H1 (cell line): ENCODE measurements at regions not wholly inside any gene's neighbourhood (a gene's known extent, or its start where the extent isn't known, plus 50 kb on each side); places are given as distances from the start of the nearest gene placed in this dataset.
"Not testable (repeated sequence)": the region's sequence is repeated elsewhere in the genome, so short reads cannot be mapped to it uniquely, and the experiment has no call there.

Source experiments
- CTCF ChIA-PET: fragments of 300-600 bp; sonication (Branson Sonifier 250); formaldehyde crosslinking; loops from one replicate; lab custom pipeline; 2021; ENCODE audit not compliant: partially characterized antibody; lab: Charles Lee
- POLR2A ChIA-PET: fragments of 300-600 bp; sonication (Branson Sonifier 250); formaldehyde crosslinking; loops from one replicate; lab custom pipeline; 2021; ENCODE audit warnings: inconsistent platforms; ENCODE audit not compliant: partially characterized antibody; lab: Charles Lee
- DNase-seq, 2 experiments: peaks; one replicate each; pipeline versions ENCODE4 v3.0.0 to v3.0.0-alpha.2; 2010 to 2022; ENCODE audit warnings: low spot score in 2 of 2, low read depth in 1 of 2, mixed read lengths in 1 of 2
- FAIRE-seq: peaks from 2 replicates; lab custom pipeline; 2011; peaks lifted over from hg19 to GRCh38; lab: Jason Lieb, UNC
- H2AFZ ChIP-seq: 2 replicates; pipeline ENCODE4 v1.8.1; 2012; ENCODE audit warnings: low read length, inconsistent platforms
- H2AK5ac ChIP-seq: 2 replicates; pipeline ENCODE4 v1.6.1; 2013; ENCODE audit warnings: low read depth, low read length
- H2BK120ac ChIP-seq: replicated peaks from 2 replicates; pipeline ENCODE3; 2013; ENCODE audit warnings: low read depth, low read length, inconsistent platforms
- H2BK12ac ChIP-seq: 2 replicates; pipeline ENCODE4 v1.6.1; 2013; ENCODE audit warnings: low read depth, low read length
- H2BK15ac ChIP-seq: 2 replicates; pipeline ENCODE4 v1.6.1; 2013; ENCODE audit warnings: low read length
- H2BK20ac ChIP-seq: 2 replicates; pipeline ENCODE4 v1.6.1; 2013; ENCODE audit warnings: low read length
- H2BK5ac ChIP-seq: 2 replicates; pipeline ENCODE4 v1.6.1; 2013; ENCODE audit warnings: low read depth, low read length
- H3K14ac ChIP-seq: 2 replicates; pipeline ENCODE4 v1.6.1; 2013; ENCODE audit warnings: inconsistent platforms; ENCODE audit not compliant: insufficient read length
- H3K18ac ChIP-seq: 2 replicates; pipeline ENCODE4 v1.6.1; 2013; ENCODE audit warnings: low read length; ENCODE audit errors: extremely low read depth
- H3K23ac ChIP-seq: 2 replicates; pipeline ENCODE4 v1.6.1; 2013; ENCODE audit warnings: inconsistent platforms; ENCODE audit not compliant: insufficient read length
- H3K23me2 ChIP-seq: 2 replicates; pipeline ENCODE4 v1.6.1; 2013; ENCODE audit warnings: low read depth, low read length
- H3K27ac ChIP-seq: 2 replicates; pipeline ENCODE4 v1.6.1; 2011; ENCODE audit warnings: low read depth, low read length, inconsistent platforms
- H3K27me3 ChIP-seq, 4 experiments: replicated peaks in 1 of 4; 1 replicate in 1 of 4; 2 replicates in 3 of 4; pipeline versions ENCODE4 v1.6.1 to v1.8.1; 2011 to 2013; ENCODE audit warnings: low read length in 3 of 4, mild to moderate bottlenecking in 3 of 4, inconsistent platforms in 2 of 4, mixed read lengths in 2 of 4, moderate library complexity in 1 of 4; ENCODE audit not compliant: control insufficient read depth in 3 of 4, insufficient read depth in 3 of 4; ENCODE audit errors: extremely low read depth in 1 of 4
- H3K36me3 ChIP-seq, 4 experiments: 2 replicates each; pipeline versions ENCODE4 v1.6.1 to v1.8.1; 2011 to 2013; ENCODE audit warnings: mild to moderate bottlenecking in 4 of 4, low read length in 3 of 4, moderate library complexity in 2 of 4, control low read depth in 1 of 4, inconsistent platforms in 1 of 4; ENCODE audit not compliant: insufficient read depth in 4 of 4, control insufficient read depth in 2 of 4
- H3K4ac ChIP-seq: replicated peaks from 2 replicates; pipeline ENCODE3; 2013; ENCODE audit warnings: low read length, low read depth, mixed read lengths, inconsistent platforms; ENCODE audit not compliant: insufficient read length
- H3K4me1 ChIP-seq, 4 experiments: replicated peaks in 1 of 4; 1 replicate in 1 of 4; 2 replicates in 3 of 4; pipeline versions ENCODE4 v1.6.1 to v1.8.1; 2011 to 2013; ENCODE audit warnings: low read length in 3 of 4, inconsistent platforms in 2 of 4, mixed read lengths in 1 of 4; ENCODE audit not compliant: insufficient read depth in 4 of 4, control insufficient read depth in 3 of 4
- H3K4me2 ChIP-seq, 2 experiments: 2 replicates each; pipeline versions ENCODE4 v1.6.1 to v1.8.1; 2011 to 2013; ENCODE audit warnings: low read depth in 2 of 2, low read length in 2 of 2, control low read depth in 1 of 2, inconsistent platforms in 1 of 2, mild to moderate bottlenecking in 1 of 2; ENCODE audit not compliant: insufficient read depth in 1 of 2
- H3K4me3 ChIP-seq, 4 experiments: fragments of 200-600, 300-600 bp in 1 of 4; sonication (generic), shearing (Covaris generic), sonication (Bioruptor Twin) in 1 of 4; 2 replicates each; pipeline versions ENCODE4 v1.5.1 to v1.8.1; 2011 to 2016; ENCODE audit warnings: low read length in 4 of 4, low read depth in 3 of 4, control low read depth in 2 of 4, inconsistent platforms in 2 of 4, mild to moderate bottlenecking in 2 of 4, mixed read lengths in 1 of 4, moderate library complexity in 1 of 4; ENCODE audit not compliant: insufficient read depth in 2 of 4; ENCODE audit errors: extremely low read depth in 1 of 4
- H3K56ac ChIP-seq: replicated peaks from 2 replicates; pipeline ENCODE3; 2013; ENCODE audit warnings: low read depth, mild to moderate bottlenecking, mixed read lengths, low read length, inconsistent platforms; ENCODE audit not compliant: insufficient read length
- H3K79me1 ChIP-seq: 2 replicates; pipeline ENCODE4 v1.6.1; 2013; ENCODE audit warnings: low read depth, low read length, control low read depth
- H3K79me2 ChIP-seq, 2 experiments: 2 replicates each; pipeline versions ENCODE4 v1.6.1 to v1.8.1; 2012 to 2013; ENCODE audit warnings: low read length in 2 of 2, mild to moderate bottlenecking in 2 of 2, inconsistent platforms in 1 of 2; ENCODE audit not compliant: insufficient read depth in 2 of 2, control insufficient read depth in 1 of 2
- H3K9ac ChIP-seq, 4 experiments: replicated peaks in 1 of 4; 1 replicate in 1 of 4; 2 replicates in 3 of 4; pipeline versions ENCODE4 v1.6.1 to v1.8.1; 2011 to 2013; ENCODE audit warnings: low read depth in 3 of 4, low read length in 3 of 4, control low read depth in 2 of 4, mild to moderate bottlenecking in 2 of 4, moderate library complexity in 2 of 4, inconsistent platforms in 1 of 4; ENCODE audit errors: extremely low read depth in 1 of 4
- H3K9me3 ChIP-seq, 2 experiments: 2 replicates each; pipeline versions ENCODE4 v1.6.1 to v1.8.1; 2012 to 2013; ENCODE audit warnings: mild to moderate bottlenecking in 2 of 2, moderate library complexity in 2 of 2, control low read depth in 1 of 2, inconsistent platforms in 1 of 2, low read depth in 1 of 2, low read length in 1 of 2, mixed read lengths in 1 of 2; ENCODE audit not compliant: insufficient read depth in 2 of 2
- H4K20me1 ChIP-seq, 2 experiments: replicated peaks in 1 of 2; 2 replicates each; pipeline versions ENCODE3 to v1.8.1; 2011 to 2013; ENCODE audit warnings: inconsistent platforms in 2 of 2, low read length in 2 of 2, mild to moderate bottlenecking in 1 of 2; ENCODE audit not compliant: insufficient read depth in 2 of 2, control insufficient read depth in 1 of 2
- H4K5ac ChIP-seq: 2 replicates; pipeline ENCODE4 v1.6.1; 2013; ENCODE audit warnings: low read length, low read depth, mixed read lengths, inconsistent platforms; ENCODE audit not compliant: insufficient read length
- H4K8ac ChIP-seq: 2 replicates; pipeline ENCODE4 v1.8.0; 2013; ENCODE audit warnings: mild to moderate bottlenecking, moderate library complexity, low read length, inconsistent platforms; ENCODE audit not compliant: insufficient read depth; ENCODE audit errors: extremely low read depth
- H4K91ac ChIP-seq: replicated peaks from 2 replicates; pipeline ENCODE3; 2013; ENCODE audit warnings: low read length, mixed read lengths, inconsistent platforms; ENCODE audit not compliant: insufficient read length
- WGBS, 2 experiments: shearing (Covaris generic) in 1 of 2; methylation state at CpG; one replicate each; pipeline versions ENCODE4 v1.1.6 to v1.1.7; 2013 to 2015; ENCODE audit warnings: low lambda C conversion rate in 2 of 2, mixed read lengths in 2 of 2, inconsistent platforms in 1 of 2, low coverage in 1 of 2, missing lambda C conversion rate in 1 of 2; ENCODE audit not compliant: insufficient replicate concordance in 2 of 2, insufficient coverage in 1 of 2, insufficient read length in 1 of 2; ENCODE audit errors: extremely low coverage in 1 of 2, missing lambda C conversion rate in 1 of 2; 5-methylcytosine and 5-hydroxymethylcytosine counted together

- H3K27ac ChIP-seq, H4K8ac ChIP-seq, H2BK120ac ChIP-seq, H3K4me3 ChIP-seq, DNase-seq, H3K79me2 ChIP-seq, H4K91ac ChIP-seq, H3K4me2 ChIP-seq, POLR2A ChIA-PET, H4K20me1 ChIP-seq, H2BK5ac ChIP-seq, H2BK20ac ChIP-seq, H4K5ac ChIP-seq, H3K36me3 ChIP-seq, CTCF ChIA-PET, H3K4ac ChIP-seq, H2BK12ac ChIP-seq, H2BK15ac ChIP-seq, H3K14ac ChIP-seq, H3K27me3 ChIP-seq, H3K23ac ChIP-seq, H3K56ac ChIP-seq, H2AK5ac ChIP-seq, FAIRE-seq, H3K4me1 ChIP-seq, H3K23me2 ChIP-seq, H3K79me1 ChIP-seq, H3K9ac ChIP-seq, H3K18ac ChIP-seq, H2AFZ ChIP-seq, H3K9me3 ChIP-seq: not testable (repeated sequence)
- 64% methylated on average over 1 of the region's 5 CpGs; no CpG with 5 or more reads in 1 of the 2 experiments for WGBS, 2 experiments
Observed at GRCh38 chr17:16867545-16867944, 104.4 kb downstream of the TNFRSF13B start.

GRCh38 chr17:16866841-16867240, 105.1 kb downstream of the TNFRSF13B start:
- H4K5ac ChIP-seq, POLR2A ChIA-PET, H3K4ac ChIP-seq: not testable (repeated sequence)

More at GRCh38 chr17:16866841-16867240, 105.1 kb downstream of the TNFRSF13B start:
- H3K18ac ChIP-seq, H3K4me2 ChIP-seq, H2BK12ac ChIP-seq, H4K8ac ChIP-seq, H3K14ac ChIP-seq, H2AFZ ChIP-seq, H3K36me3 ChIP-seq, H3K79me1 ChIP-seq, FAIRE-seq, CTCF ChIA-PET, H3K56ac ChIP-seq, H3K4me1 ChIP-seq, H3K9ac ChIP-seq, H3K23ac ChIP-seq, DNase-seq, H3K27ac ChIP-seq, H4K91ac ChIP-seq, H2BK15ac ChIP-seq, H2BK20ac ChIP-seq, H4K20me1 ChIP-seq, H2AK5ac ChIP-seq, H3K79me2 ChIP-seq, H3K27me3 ChIP-seq, H2BK5ac ChIP-seq, H2BK120ac ChIP-seq, H3K9me3 ChIP-seq, H3K4me3 ChIP-seq, H3K23me2 ChIP-seq: not testable (repeated sequence)
- WGBS, 2 experiments, result 87% methylated on average over 6 of the region's 6 CpGs; no CpG with 5 or more reads in 1 of the 2 experiments
